OCI-M1 (cell line): ENCODE measurements at regions not wholly inside any gene's neighbourhood (a gene's known extent, or its start where the extent isn't known, plus 50 kb on each side); places are given as distances from the start of the nearest gene placed in this dataset.

Experiments used
- DNase-seq: peaks from one replicate; lab custom pipeline; 2025; lab: John Stamatoyannopoulos, UW

- DNase-seq, result peak; percentile 39
Observed at GRCh38 chr3:130839813-130840212, 54.1 kb upstream of the ATP2C1 start.

GRCh38 chr3:130841357-130841756 lies 52.5 kb upstream of the ATP2C1 start:
- DNase-seq, result no peak

- no peak for DNase-seq
Observed at GRCh38 chr3:130843441-130843840, 50.4 kb upstream of the ATP2C1 start.
